ENCODE measurements at regions not wholly inside any gene's neighbourhood (a gene's known extent, or its start where the extent isn't known, plus 50 kb on each side); places are given as distances from the start of the nearest gene placed in this dataset.

DNA sequence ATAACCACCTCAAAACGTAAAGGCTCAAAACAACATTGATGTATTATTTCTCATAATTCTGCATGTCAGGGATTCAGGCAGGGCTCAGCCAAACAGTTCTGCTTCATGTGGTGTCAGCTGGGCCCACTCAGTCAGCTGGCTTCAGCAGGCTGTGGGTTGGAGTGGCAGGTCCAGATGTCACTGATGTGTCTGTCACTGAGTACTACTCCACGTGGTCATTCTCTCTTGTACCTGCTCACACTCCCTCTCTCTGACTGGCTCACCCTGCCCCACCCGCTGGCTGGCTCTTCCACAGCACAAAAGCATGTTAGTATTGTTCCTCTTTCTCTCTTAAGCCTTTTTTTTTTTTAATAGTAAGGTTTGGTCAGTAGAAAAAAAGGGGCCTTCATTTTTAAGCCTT lies 182.4 kb downstream of the DICER1 start:
- no peaks in the 10 kb centered on the region for H3K36me3 ChIP-seq (ENCODE audit: control insufficient read depth, insufficient read depth, low read length)
- no peak for DNase-seq (ENCODE audit: low read depth, low spot score)
- no peak overlapping the region for H3K4me3 ChIP-seq (ENCODE audit: low read depth in 2 of 2, low read length in 2 of 2)
- no peak for ATAC-seq
- intact Hi-C loops (cut with micrococcal nuclease; ENCODE audit: unreplicated experiment) = no loop called here
- TF ChIP-seq, protein P1, sequence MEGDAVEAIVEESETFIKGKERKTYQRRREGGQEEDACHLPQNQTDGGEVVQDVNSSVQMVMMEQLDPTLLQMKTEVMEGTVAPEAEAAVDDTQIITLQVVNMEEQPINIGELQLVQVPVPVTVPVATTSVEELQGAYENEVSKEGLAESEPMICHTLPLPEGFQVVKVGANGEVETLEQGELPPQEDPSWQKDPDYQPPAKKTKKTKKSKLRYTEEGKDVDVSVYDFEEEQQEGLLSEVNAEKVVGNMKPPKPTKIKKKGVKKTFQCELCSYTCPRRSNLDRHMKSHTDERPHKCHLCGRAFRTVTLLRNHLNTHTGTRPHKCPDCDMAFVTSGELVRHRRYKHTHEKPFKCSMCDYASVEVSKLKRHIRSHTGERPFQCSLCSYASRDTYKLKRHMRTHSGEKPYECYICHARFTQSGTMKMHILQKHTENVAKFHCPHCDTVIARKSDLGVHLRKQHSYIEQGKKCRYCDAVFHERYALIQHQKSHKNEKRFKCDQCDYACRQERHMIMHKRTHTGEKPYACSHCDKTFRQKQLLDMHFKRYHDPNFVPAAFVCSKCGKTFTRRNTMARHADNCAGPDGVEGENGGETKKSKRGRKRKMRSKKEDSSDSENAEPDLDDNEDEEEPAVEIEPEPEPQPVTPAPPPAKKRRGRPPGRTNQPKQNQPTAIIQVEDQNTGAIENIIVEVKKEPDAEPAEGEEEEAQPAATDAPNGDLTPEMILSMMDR (IDR thresholded peaks at IDR 0.05) = no peak
- no peak for TF ChIP-seq TCF7L2 (IDR thresholded peaks at IDR 0.05; ENCODE audit: low read depth, low read length)
- no peak for TF ChIP-seq SIN3A (IDR thresholded peaks at IDR 0.05; ENCODE audit: borderline replicate concordance, insufficient read depth, low read depth, low read length)
- TF ChIP-seq, protein P2, sequence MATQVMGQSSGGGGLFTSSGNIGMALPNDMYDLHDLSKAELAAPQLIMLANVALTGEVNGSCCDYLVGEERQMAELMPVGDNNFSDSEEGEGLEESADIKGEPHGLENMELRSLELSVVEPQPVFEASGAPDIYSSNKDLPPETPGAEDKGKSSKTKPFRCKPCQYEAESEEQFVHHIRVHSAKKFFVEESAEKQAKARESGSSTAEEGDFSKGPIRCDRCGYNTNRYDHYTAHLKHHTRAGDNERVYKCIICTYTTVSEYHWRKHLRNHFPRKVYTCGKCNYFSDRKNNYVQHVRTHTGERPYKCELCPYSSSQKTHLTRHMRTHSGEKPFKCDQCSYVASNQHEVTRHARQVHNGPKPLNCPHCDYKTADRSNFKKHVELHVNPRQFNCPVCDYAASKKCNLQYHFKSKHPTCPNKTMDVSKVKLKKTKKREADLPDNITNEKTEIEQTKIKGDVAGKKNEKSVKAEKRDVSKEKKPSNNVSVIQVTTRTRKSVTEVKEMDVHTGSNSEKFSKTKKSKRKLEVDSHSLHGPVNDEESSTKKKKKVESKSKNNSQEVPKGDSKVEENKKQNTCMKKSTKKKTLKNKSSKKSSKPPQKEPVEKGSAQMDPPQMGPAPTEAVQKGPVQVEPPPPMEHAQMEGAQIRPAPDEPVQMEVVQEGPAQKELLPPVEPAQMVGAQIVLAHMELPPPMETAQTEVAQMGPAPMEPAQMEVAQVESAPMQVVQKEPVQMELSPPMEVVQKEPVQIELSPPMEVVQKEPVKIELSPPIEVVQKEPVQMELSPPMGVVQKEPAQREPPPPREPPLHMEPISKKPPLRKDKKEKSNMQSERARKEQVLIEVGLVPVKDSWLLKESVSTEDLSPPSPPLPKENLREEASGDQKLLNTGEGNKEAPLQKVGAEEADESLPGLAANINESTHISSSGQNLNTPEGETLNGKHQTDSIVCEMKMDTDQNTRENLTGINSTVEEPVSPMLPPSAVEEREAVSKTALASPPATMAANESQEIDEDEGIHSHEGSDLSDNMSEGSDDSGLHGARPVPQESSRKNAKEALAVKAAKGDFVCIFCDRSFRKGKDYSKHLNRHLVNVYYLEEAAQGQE (IDR thresholded peaks at IDR 0.05; ENCODE audit: insufficient read depth in 1 of 2, low read depth in 2 of 2, low read length in 1 of 2) = no peak
- no peak for TF ChIP-seq POLR2AphosphoS5 (IDR thresholded peaks at IDR 0.05; ENCODE audit: low read depth, low read length)
- no peaks in the 10 kb centered on the region for H3K4me1 ChIP-seq (ENCODE audit: control insufficient read depth, insufficient read depth, low read length)
- POLR2A ChIA-PET = no interaction called here
- H3K27me3 ChIP-seq (ENCODE audit: control insufficient read depth, insufficient read depth, low read length) = peaks cover 5% of the 10 kb centered on the region
- in situ Hi-C loops (cut with HindIII; ENCODE audit: low pct_unique_long_range_greater_than_20kb, low sequenced_read_pairs) = no loop called here
- no peak overlapping the region for H3K27ac ChIP-seq (ENCODE audit: low read length)
- H3K9me3 ChIP-seq (ENCODE audit: control insufficient read depth, insufficient read depth, low read depth, low read length) = no peaks in the 10 kb centered on the region
- CTCF ChIA-PET = no interaction called here
- no TSS peak for BruUV-seq (replicated peaks)

DNA sequence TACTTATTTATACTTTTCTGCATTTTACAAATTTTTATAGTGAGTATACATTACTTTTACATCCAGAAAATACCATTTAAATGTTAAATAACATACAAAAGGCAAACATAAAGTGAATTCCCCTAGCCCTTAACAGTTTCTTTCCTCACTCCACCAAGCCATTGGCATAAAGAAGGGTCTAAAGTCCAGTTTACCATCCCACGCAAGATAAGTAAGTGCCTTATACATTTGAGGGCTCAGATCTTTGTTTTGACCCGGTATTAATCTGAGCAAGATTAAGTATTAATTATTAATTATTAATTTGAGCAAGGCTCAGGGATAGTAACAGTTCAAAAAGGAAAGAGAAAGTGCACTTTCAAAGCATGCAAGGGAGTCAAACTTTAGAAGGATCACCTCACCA lies 182.9 kb downstream of the DICER1 start:
- H3K4me1 ChIP-seq (ENCODE audit: control insufficient read depth, insufficient read depth, low read length) = no peaks in the 10 kb centered on the region
- no TSS peak for BruUV-seq (replicated peaks)
- no peaks in the 10 kb centered on the region for H3K9me3 ChIP-seq (ENCODE audit: control insufficient read depth, insufficient read depth, low read depth, low read length)
- ATAC-seq = no peak
- no peak overlapping the region for H3K4me3 ChIP-seq (ENCODE audit: low read depth in 2 of 2, low read length in 2 of 2)
- no peak for DNase-seq (ENCODE audit: low read depth, low spot score)
- H3K36me3 ChIP-seq (ENCODE audit: control insufficient read depth, insufficient read depth, low read length) = no peaks in the 10 kb centered on the region
- POLR2A ChIA-PET = no interaction called here
- in situ Hi-C loops (cut with HindIII; ENCODE audit: low pct_unique_long_range_greater_than_20kb, low sequenced_read_pairs) (no loop called here), intact Hi-C loops (cut with micrococcal nuclease; ENCODE audit: unreplicated experiment) (no loop called here)
- H3K27me3 ChIP-seq (ENCODE audit: control insufficient read depth, insufficient read depth, low read length) = peaks cover 3% of the 10 kb centered on the region
- CTCF ChIA-PET = no interaction called here
- TF ChIP-seq POLR2AphosphoS5 (IDR thresholded peaks at IDR 0.05; ENCODE audit: low read depth, low read length) (no peak), SIN3A (IDR thresholded peaks at IDR 0.05; ENCODE audit: borderline replicate concordance, insufficient read depth, low read depth, low read length) (no peak), TCF7L2 (IDR thresholded peaks at IDR 0.05; ENCODE audit: low read depth, low read length) (no peak)
- TF ChIP-seq, protein P2 (IDR thresholded peaks at IDR 0.05; ENCODE audit: insufficient read depth in 1 of 2, low read depth in 2 of 2, low read length in 1 of 2) = no peak
- TF ChIP-seq, protein P1 (IDR thresholded peaks at IDR 0.05) = no peak
- no peak overlapping the region for H3K27ac ChIP-seq (ENCODE audit: low read length)
